Ovary (tissue), 3 donors: ENCODE measurements at regions not wholly inside any gene's neighbourhood (a gene's known extent, or its start where the extent isn't known, plus 50 kb on each side); places are given as distances from the start of the nearest gene placed in this dataset.

Source experiments
- CTCF ChIP-seq, 3 donors: fragments of 450-650 bp in 2 of 3; fragments of 200-600 bp in 1 of 3; IDR thresholded peaks; one replicate each; pipeline versions ENCODE4 v1.5.1 to v1.8.0; 2016 to 2022; ENCODE audit warnings: antibody characterized with exemption in 3 of 3, mild to moderate bottlenecking in 1 of 3
- EP300 ChIP-seq: sonication (generic); formaldehyde crosslinking; IDR thresholded peaks from one replicate; pipeline ENCODE4 v1.6.1; 2017; ENCODE audit warnings: antibody characterized with exemption
- donor health status: DM: no; HTN: no; CAD: no.

GRCh38 chr16:64133366-64133765 lies 988.5 kb downstream of the CDH11 start:
- no peak for TF ChIP-seq CTCF (IDR thresholded peaks at IDR 0.05)
- no peak for TF ChIP-seq EP300
